ENCODE measurements at regions not wholly inside any gene's neighbourhood (a gene's known extent, or its start where the extent isn't known, plus 50 kb on each side); places are given as distances from the start of the nearest gene placed in this dataset.
"Not testable (repeated sequence)": the region's sequence is repeated elsewhere in the genome, so short reads cannot be mapped to it uniquely, and the experiment has no call there.

DNA sequence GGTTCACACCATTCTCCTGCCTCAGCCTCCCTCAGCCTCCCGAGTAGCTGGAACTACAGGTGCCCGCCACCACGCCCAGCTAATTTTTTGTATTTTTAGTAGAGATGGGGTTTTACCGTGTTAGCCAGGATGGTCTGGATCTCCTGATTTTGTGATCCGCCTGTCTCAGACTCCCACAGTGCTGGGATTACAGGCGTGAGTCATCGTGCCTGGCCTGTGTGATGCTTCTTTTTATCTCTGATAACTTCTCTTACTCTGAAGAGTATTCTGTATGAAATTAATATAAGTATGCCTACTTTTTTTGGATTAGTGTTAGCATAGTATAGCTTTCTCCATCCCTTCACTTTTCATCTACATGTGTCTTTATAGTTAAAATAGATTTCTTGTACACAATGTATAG is 180.8 kb upstream of the GALNT15 start:
- TF ChIP-seq, protein P1, sequence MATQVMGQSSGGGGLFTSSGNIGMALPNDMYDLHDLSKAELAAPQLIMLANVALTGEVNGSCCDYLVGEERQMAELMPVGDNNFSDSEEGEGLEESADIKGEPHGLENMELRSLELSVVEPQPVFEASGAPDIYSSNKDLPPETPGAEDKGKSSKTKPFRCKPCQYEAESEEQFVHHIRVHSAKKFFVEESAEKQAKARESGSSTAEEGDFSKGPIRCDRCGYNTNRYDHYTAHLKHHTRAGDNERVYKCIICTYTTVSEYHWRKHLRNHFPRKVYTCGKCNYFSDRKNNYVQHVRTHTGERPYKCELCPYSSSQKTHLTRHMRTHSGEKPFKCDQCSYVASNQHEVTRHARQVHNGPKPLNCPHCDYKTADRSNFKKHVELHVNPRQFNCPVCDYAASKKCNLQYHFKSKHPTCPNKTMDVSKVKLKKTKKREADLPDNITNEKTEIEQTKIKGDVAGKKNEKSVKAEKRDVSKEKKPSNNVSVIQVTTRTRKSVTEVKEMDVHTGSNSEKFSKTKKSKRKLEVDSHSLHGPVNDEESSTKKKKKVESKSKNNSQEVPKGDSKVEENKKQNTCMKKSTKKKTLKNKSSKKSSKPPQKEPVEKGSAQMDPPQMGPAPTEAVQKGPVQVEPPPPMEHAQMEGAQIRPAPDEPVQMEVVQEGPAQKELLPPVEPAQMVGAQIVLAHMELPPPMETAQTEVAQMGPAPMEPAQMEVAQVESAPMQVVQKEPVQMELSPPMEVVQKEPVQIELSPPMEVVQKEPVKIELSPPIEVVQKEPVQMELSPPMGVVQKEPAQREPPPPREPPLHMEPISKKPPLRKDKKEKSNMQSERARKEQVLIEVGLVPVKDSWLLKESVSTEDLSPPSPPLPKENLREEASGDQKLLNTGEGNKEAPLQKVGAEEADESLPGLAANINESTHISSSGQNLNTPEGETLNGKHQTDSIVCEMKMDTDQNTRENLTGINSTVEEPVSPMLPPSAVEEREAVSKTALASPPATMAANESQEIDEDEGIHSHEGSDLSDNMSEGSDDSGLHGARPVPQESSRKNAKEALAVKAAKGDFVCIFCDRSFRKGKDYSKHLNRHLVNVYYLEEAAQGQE (IDR thresholded peaks at IDR 0.05; ENCODE audit: unreplicated experiment) = not testable (repeated sequence)
- TF ChIP-seq, protein P2, sequence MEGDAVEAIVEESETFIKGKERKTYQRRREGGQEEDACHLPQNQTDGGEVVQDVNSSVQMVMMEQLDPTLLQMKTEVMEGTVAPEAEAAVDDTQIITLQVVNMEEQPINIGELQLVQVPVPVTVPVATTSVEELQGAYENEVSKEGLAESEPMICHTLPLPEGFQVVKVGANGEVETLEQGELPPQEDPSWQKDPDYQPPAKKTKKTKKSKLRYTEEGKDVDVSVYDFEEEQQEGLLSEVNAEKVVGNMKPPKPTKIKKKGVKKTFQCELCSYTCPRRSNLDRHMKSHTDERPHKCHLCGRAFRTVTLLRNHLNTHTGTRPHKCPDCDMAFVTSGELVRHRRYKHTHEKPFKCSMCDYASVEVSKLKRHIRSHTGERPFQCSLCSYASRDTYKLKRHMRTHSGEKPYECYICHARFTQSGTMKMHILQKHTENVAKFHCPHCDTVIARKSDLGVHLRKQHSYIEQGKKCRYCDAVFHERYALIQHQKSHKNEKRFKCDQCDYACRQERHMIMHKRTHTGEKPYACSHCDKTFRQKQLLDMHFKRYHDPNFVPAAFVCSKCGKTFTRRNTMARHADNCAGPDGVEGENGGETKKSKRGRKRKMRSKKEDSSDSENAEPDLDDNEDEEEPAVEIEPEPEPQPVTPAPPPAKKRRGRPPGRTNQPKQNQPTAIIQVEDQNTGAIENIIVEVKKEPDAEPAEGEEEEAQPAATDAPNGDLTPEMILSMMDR (conservative IDR thresholded peaks at IDR 0.05; ENCODE audit: low read depth in 2 of 2) = not testable (repeated sequence)
- TF ChIP-seq EZH2phosphoT487 (IDR thresholded peaks at IDR 0.05; ENCODE audit: unreplicated experiment); CREB1 (CRISPR knock-in tag; IDR thresholded peaks at IDR 0.05; ENCODE audit: low read depth); EZH2 (IDR thresholded peaks at IDR 0.05; ENCODE audit: low read depth, unreplicated experiment); ZNF114 (CRISPR knock-in tag; IDR thresholded peaks at IDR 0.05); POLR2AphosphoS5 (IDR thresholded peaks at IDR 0.05; ENCODE audit: low read depth); STAT1 (IDR thresholded peaks at IDR 0.05; ENCODE audit: unreplicated experiment); JUNB (IDR thresholded peaks at IDR 0.05; ENCODE audit: unreplicated experiment); NANOG (IDR thresholded peaks at IDR 0.05; ENCODE audit: borderline replicate concordance); ZNF331 (CRISPR knock-in tag; IDR thresholded peaks at IDR 0.05; ENCODE audit: low read depth): not testable (repeated sequence)
